ENCODE measurements at regions not wholly inside any gene's neighbourhood (a gene's known extent, or its start where the extent isn't known, plus 50 kb on each side); places are given as distances from the start of the nearest gene placed in this dataset.
A peak's percentile ranks its signal among the peaks of the same experiment; 100 is the strongest.

DNA sequence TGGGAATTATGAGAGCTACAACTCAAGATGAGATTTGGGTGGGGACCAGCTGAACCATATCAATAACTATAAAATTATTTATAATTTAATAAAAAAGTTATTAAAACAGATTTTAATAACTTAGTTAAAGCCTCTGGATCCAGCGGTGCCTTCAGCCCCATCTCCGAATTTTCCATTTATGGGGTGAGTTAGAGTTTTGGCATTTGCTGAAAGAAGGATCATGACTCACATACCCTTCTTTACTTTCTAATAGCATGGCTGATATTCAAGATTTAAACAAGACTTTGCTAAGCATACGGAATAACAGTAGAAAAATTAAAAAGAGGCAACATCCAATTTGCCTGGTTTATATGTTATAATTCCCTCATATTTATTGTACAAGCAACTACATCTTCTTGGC lies 94.5 kb downstream of the RDH14 start:
- DNase-seq (ENCODE audit: low spot score) = no peak

DNA sequence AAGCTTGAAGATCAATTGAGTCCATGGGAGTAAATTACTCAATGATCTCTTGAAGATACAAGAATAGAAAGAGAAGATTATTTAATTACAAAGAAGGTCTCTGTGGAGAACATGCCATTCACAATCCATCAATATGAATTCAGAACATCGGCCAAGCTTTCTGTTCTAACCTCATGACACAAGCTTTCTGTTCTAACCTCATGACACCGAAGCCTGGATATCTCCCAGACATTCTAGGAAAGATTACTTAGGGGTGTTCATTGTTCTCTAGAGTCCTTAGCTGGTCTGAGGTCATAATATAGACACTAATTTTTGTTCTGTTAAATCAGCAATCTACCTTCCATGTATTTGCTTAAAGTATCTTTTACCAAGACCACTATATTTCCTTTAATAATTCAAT lies 95.5 kb downstream of the RDH14 start:
- DNase-seq (ENCODE audit: low spot score) = no peak

DNA sequence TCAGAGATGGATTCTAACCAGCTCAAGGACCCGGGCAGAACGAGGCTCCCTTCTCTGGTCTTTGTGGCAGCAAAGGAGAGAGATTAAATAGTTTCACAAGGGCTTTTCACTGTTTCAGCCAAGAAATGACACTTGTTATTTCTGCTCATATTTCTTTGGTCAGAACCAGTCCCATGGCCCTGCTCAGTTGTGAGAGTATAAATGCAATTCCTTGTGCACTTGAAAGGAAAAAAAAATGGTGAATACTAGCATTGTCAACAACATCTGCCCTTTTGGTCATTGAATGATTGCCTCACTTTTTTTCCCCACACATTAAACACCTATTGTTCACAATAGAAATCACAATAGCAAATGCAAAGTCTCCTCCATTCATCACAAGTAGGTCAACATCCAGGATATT lies 104.4 kb downstream of the RDH14 start:
- no peak for DNase-seq (ENCODE audit: low spot score)

DNA sequence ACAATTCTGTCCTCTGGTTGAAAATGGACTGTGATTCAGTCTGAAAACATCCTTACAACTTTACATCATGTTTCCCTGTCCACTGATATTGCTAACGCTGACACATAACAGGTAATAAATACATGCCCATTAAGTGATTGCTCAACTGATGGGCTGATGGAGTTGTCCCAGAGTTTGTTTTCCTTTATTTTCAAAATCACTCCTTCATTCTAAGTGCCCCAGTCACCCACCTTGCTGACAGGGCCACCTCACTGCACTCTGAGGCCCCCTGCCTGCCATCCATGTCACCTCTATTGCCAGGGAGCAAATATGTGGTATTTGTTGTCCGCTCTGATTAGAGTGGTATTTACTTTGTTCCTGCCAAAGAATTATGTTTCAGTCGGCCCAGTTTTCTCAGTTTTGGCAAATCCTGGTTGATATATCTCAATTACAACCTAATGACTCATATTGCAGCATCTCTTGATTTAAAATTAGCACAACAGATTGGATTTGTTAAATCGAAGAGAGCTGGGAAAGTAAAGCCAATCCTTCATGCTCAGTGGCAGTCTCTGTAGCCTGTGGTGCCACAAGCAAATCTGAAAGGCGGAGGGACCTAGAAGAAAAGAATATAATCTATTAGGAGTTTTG lies 105.1 kb downstream of the RDH14 start:
- DNase-seq (ENCODE audit: low spot score) = no peak

DNA sequence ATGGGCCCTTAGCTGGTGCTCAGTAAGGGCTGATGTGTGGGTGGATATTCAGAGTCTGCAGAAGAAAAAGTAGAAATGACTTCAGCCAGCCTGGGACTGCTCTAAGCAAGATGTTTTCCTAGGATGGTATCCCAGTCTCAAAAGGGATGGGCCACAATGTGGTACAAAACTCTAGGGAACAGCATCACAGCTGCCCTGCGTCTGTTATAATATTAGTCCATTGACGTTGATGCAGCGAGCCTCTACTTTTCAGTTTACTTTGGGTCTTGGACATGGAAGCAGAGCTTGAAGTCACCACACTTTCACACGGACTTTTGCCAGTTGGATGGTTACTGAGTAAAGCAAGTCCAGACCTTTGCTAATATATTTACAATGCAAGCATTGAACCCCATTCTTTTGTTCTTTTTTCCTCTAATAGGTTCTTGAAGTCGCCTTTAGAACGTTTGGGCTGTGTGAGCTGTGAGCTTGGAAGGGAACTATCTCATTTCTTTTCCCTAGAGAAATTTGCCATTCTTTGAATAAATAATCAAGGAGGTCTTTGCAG lies 105.7 kb downstream of the RDH14 start:
- DNase-seq (ENCODE audit: low spot score) = no peak

DNA sequence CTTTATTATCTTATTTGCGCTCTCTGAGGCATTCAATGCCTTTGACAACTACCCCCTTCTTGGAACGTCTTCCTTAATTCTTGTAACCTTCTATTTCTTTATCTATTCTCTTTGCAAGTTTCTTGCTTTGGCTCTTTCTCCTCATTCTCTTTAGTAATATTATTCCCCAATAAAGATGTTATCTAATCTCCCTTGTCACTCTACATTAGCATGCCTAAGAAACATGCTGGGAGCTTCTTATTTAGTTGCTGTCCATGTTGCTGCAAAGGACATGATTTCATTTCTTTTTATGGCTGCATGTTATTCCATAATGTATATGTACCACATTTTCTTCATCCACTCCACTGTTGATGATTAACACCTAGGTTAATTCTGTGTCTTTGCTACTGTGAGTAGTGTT lies 113.7 kb downstream of the RDH14 start:
- no peak for DNase-seq (ENCODE audit: low spot score)

DNA sequence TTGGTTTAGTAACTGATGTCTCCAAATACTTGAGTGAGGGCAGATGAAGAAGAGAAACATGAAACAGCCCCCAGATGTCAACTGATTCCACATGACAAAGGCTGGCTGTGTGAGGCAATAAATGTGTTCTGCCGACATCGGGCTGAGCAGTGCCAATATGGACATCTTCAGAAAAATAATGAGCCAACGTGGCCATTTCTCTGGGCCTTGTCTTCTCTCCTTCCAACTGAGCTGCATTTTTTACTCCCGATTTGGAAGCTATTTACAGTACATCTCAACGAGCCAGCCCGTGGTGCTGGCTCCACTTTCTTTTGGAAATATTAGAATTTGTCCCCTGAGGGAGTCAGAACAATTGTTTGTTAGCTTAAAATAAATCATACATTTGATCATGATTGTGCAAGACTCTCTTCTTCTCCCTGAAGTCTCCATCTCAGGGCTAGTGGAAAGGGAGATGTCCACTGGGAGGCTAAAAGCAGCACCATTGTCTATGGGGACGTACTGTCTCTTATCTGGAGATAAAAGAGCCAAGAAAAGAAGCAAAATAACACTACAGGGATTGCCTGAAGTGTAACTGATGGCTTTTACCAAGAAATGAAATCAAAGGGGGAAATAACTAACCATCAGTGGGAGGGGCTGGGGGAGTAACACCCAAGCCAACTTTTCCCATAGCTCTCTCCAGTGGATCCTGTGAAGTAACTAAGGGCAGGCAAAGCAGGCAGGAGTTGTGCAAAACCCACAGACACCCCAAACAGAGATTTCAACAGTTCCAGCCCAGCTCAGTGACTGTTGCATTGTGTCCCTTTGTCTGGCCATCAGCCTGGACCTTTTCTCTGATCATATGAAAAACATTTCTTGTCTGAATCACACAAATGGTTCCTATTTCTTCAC lies 114.8 kb downstream of the RDH14 start:
- no peak for DNase-seq (ENCODE audit: low spot score)

DNA sequence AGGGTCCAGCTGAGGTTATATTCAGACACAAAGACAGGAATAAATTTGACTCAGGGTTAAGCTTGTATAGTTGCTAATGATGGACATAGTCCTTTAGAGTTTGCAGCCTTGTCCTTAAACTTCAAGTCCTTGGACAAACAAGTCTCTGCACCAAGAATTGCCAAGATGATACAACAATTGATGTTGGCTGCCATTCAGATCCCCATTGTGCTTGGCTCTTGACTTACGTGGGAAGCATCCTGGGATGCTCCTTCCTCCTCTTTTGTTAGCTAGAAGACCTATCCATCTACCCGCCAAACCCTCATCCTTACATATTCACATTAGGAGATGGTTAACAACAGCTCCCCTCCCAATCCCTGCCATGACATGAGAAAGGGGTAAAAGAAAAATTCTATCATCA lies 115.6 kb downstream of the RDH14 start:
- DNase-seq (ENCODE audit: low spot score) = no peak

DNA sequence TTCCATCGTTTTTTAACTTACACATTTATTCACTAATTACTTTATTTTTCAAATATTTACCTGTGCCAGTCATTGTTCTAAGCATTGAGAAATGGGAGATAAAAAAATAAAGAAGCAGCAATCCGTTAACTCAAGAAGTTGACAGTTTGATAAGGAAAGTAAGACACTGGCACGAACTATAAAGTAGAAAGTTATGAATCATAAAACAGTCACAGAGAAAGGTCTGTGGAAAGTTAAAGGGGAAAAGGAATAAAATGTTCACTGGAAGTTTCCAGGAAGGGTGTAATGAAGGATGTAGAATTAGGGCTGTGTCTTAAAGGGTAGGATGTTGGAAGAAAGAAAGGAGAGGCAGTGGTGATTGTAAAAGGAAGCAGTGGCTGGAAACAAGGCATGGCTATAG lies 118.9 kb downstream of the RDH14 start:
- DNase-seq (ENCODE audit: low spot score) = no peak

DNA sequence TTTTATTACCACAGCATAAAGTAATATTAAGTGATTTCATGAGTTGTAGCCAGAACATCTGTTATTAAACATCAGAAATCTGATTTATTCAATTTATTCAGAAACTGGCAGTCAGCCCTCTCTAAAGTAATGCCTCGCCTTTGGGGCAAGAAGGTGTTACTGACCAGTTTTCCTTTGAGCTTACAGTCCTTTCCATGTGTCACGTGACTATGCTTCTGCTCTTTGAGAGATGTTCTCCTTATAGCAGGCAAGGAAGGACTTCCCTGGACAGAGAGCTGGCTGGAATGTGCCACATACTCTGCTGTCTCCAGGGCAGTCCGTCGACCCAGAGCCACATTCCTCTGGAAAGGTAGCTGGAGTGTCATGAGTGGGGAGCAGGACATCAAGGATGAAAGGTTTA lies 119.7 kb downstream of the RDH14 start:
- DNase-seq (ENCODE audit: low spot score) = no peak

DNA sequence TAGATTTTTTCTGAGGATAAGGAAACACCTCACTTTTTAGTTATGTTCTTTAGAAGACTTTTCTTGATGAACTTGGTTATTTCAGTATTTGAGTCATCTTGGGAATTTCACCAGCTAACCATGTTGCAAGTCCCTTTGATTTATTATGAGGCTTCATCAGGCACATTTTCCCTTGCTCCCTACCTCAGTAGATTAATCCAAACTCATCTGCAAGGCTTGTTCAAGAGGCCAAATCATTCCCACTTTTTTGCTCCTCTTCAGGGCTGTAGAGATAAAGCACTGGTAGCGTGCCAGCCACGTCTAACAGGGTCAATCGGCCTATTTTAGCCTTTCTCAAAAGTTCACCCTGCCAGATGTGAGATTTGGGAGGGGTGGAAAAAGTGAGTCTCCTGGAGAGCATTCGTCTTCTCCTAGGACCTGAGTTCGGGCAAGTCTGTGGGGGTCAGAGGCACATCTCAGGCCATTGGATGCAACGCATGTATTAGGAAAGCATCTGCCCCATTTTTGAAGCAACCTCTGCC lies 120.3 kb downstream of the RDH14 start:
- DNase-seq (ENCODE audit: low spot score) = no peak

DNA sequence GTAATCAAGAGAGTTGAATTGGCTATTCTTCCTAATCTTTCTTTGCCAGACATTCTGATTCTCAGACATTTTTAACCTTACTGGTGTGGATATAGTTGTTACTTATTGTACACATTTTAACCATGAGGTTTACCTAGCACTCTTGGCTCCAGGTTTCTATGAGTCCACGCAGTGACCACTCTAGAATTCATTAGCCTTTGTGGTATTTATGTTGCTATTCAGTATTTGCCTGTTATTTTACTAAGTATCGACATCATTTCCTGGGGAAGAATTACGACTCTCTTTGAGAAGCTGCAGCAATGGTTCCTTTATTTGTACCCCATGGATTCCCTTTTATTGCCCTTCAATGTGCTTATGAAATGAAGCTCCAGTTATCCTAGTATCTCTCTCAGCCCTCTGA lies 120.7 kb downstream of the RDH14 start:
- no peak for DNase-seq (ENCODE audit: low spot score)

DNA sequence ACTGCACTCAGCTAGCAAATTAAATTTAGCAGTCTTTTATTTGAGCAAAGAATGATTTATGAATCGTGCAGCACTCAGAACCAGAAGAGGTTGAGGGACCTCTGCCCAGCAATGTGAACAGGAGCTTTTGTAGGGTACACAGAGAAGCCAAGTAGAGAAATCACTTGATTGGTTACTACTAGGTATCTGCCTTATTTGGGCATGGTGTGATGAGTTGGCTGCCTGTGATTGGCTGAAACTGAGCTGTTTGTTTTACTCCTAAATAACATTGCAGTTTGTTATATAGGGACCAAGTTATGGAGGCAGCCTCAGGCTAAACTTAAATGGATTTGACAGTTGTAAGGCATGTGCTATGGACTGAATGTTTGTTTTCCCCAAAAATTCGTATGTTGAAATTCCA lies 122.5 kb downstream of the RDH14 start:
- DNase-seq (ENCODE audit: low spot score) = no peak

DNA sequence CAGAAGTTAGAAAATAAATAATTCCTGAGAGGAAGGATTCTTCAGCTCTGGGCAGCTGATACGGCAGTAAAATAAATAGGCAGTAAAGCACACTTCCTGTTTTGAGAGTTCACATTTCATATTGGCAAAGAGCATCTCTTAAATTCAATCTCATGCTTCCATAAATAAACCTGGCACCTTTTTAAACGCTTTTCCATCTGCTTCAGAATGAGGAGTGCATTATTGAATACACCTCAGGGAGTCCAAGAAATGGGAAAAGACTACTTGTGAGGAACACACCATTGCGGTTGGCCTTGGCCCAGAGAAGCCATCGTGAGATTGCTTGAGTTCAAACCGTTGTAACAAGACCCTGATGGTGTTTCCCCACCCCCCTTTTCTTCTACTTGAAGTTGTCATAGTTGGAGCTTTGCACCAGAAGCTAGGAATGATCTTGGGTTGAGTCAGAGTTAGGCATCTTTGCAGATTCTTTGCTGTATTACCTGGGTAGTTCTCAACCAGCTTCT lies 123.9 kb downstream of the RDH14 start:
- DNase-seq (ENCODE audit: low spot score) = no peak

DNA sequence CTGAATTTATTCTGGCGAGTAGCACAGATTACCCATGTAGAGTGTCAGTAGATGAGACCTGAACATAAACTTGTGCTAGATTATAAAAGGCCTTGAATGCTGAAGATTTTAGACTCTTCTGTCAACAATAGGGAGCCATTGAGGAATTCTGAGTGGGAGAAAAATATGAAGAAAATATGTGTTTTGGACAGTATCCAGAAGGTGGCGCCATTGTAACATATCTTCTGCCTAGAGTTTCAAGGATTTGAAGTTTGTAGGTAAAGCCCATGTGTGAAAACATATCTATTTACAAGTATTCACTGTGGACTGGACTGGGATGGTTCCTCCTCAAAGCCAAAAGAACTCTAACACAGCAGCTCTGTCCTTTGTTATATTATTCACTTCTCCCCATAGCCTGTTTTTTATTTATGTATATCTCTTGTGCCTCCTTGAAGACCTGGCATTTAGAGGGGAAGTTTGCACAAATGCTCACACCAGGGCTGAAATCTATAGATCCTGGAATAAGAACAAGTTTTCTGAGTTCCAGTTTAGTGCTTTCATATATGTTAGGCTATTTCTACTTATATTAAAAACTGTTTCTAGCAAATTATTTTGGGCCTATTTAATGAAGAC lies 124.9 kb downstream of the RDH14 start:
- peak; percentile 17 for DNase-seq (ENCODE audit: low spot score)

DNA sequence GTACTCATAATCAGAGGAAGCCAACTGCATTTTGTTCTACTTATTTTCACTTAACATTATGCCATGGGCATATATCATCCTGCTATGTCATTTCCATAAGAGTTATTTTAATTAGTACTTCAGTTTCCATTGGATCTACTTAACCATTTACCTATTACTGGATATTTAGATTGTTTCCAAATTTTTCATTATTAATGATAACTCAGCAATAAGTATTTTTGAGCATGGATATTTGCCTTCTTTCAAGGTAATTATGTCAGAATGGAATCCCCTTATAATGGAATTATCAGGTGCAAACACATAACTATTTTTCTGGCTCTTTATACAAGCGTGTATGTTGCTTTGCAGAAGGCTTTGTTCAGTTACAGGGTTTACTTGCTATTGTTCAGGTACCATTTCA lies 126.6 kb downstream of the RDH14 start:
- DNase-seq (ENCODE audit: low spot score) = no peak

DNA sequence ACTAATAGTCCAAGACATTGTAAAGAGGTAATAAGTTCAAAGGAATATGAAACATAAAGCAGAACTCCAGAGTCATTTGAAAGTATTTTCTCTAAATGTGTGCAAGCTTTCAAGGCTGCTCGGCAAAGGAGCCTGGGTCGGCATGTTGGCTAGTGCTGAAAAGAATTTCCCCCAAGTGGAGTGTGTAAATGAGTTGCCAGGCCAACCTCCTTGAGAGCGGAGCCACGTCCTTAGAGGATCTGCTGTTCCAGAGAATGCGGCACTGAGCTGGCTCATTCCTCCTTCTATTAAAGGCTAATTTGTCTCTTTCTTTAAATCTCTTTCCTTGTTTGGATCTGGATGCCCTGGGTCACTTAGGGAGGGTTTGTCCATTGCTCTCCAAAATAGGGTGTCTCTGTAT lies 127.5 kb downstream of the RDH14 start:
- no peak for DNase-seq (ENCODE audit: low spot score)

DNA sequence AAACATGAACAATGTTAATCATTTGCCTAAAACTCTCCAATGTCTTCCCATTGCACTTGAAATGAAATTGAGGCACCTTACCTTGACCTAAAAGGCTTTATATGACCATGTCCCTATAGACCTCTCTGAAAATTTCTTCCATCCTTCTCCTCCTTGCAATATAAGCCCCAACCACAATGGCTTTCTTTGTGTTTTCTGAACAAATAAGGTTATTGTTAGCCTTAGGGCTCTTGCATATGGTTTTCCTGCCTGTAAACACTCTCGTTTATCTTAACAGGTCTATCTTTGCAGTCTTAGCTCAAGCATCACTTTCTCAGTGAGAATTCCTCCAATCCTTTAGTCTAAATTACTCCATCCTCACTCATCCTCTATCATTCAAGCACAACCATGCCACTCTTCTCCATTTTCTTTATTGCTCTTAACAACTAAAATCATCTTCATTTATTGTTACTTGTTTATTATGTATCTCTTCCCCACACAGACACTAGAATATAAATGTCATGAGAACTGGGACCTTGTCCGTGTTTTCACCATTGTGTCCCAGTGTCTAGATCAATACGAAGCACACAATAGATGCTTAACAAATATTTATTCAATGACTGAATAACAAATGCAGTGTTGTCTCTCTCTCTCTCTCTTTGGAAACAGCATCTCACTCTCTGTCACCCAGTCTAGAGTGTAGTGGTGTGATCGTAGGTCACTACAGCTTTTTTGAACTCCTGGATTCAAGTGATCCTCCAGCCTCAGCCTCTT lies 129.3 kb downstream of the RDH14 start:
- DNase-seq (ENCODE audit: low spot score) = no peak

DNA sequence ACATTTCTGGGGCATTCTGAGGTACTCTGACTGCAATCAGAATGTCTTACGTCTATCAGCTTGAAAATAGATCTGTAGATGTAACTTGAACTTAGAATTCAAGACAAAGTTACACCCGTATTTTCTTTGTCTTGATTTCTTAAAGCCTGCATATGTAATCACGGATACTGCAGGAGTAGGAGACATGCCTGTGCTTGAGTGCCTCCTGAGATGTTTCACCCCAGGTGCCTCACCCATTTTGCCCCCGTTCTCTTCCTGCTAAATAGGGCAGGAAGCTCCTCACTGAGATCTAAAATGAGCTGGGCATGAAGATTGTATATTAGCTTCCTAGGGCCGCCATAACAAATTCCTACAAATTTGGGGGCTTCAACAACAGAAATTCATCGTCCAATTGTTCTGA lies 131.9 kb downstream of the RDH14 start:
- DNase-seq (ENCODE audit: low spot score) = no peak

DNA sequence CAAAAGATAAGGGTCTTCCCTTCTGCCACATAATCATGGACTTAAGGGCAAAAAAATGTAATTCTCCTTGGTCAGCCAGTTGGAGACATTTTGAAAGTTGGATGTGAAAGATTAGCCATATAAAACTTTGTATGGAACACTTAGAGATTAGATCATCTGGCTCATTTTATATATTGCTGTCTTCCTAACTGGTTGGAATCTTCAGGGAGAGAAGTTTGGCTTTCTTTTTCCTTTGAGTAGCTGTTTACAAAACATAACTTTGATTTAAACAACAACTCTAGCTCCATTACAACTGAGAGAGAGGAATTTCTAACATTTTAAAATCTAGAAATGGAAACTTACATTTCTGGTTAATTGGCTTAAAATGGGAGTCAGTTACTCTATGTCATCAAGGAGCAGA lies 132.7 kb downstream of the RDH14 start:
- no peak for DNase-seq (ENCODE audit: low spot score)

DNA sequence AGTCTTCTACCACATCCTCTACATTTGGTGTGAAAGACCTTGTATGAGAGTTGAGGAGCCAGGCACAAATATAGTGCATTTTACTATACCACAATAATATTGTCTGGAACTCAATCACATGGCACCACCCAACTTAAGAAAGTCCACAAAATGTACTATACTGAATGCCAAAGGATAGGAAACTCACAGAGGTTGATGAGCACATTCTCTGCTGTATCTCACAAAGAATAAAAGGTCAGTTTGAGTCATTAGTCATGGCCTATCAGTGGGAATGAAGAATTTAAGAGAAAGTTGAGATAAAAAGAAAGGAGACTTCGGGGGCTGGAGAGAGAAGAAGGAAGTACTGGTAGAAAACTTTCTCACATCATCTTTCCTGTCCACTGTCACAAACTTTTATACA lies 134.3 kb downstream of the RDH14 start:
- no peak for DNase-seq (ENCODE audit: low spot score)

DNA sequence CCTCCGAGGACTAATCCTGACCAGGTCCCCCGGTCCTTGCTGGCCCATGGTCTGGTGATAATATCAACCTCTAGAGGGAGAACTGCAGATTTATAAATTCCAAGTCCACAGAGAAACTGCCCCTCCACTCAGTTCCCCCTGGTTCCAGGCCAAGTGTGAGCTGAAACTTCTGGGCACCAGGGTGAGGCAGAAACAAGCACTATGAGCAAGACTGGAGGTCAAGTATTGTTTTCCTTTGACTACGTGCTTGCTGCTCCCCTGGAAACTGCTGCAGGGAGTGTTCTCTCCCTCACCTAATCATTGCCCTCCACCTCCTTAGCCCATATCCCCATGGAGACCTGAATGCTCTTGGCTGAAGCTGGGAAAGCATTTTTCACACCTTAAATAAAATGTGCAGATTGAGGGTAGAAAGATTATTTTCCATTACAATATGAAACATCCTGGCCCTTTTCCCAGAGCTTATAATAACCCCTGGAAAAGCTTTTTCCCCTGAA lies 135.2 kb downstream of the RDH14 start:
- no peak for DNase-seq (ENCODE audit: low spot score)
